Trophoblast cell (in vitro differentiated cells and primary cell): ENCODE measurements at regions not wholly inside any gene's neighbourhood (a gene's known extent, or its start where the extent isn't known, plus 50 kb on each side); places are given as distances from the start of the nearest gene placed in this dataset.

Experiments used
- DNase-seq, 2 donors: peaks; one replicate each; pipeline ENCODE4 v3.0.0-alpha.2; 2016
- H2AFZ ChIP-seq: 2 replicates; pipeline ENCODE4 v1.6.1; 2013; ENCODE audit warnings: low read length, moderate library complexity, mild to moderate bottlenecking; ENCODE audit not compliant: insufficient read depth, poor library complexity
- H2AK5ac ChIP-seq: 2 replicates; pipeline ENCODE4 v1.6.1; 2013; ENCODE audit warnings: mild to moderate bottlenecking, low read length
- H2BK120ac ChIP-seq: 2 replicates; pipeline ENCODE4 v1.6.1; 2013; ENCODE audit warnings: low read length, mild to moderate bottlenecking, moderate library complexity; ENCODE audit not compliant: insufficient read depth, poor library complexity
- H2BK12ac ChIP-seq: 2 replicates; pipeline ENCODE4 v1.6.1; 2013; ENCODE audit warnings: mild to moderate bottlenecking, low read length, moderate library complexity
- H2BK5ac ChIP-seq: 2 replicates; pipeline ENCODE4 v1.6.1; 2013; ENCODE audit warnings: low read length, low read depth, moderate library complexity, mild to moderate bottlenecking; ENCODE audit not compliant: poor library complexity
- H3K14ac ChIP-seq: 2 replicates; pipeline ENCODE4 v1.6.1; 2013; ENCODE audit warnings: mild to moderate bottlenecking, low read length
- H3K18ac ChIP-seq: 2 replicates; pipeline ENCODE4 v1.6.1; 2013; ENCODE audit warnings: mild to moderate bottlenecking, low read length
- H3K23ac ChIP-seq: 2 replicates; pipeline ENCODE4 v1.6.1; 2013; ENCODE audit warnings: low read length
- H3K27ac ChIP-seq: 2 replicates; pipeline ENCODE4 v1.5.1; 2013; ENCODE audit warnings: low read depth, mild to moderate bottlenecking, inconsistent platforms, low read length, moderate library complexity
- H3K27me3 ChIP-seq: 2 replicates; pipeline ENCODE4 v1.6.1; 2013; ENCODE audit warnings: inconsistent platforms, mild to moderate bottlenecking, low read length, moderate library complexity; ENCODE audit not compliant: insufficient read depth
- H3K36me3 ChIP-seq, 2 experiments: 1 replicate in 1 of 2; 2 replicates in 1 of 2; pipeline ENCODE4 v1.6.1; 2013; ENCODE audit warnings: low read length in 2 of 2, mild to moderate bottlenecking in 2 of 2, moderate library complexity in 1 of 2; ENCODE audit not compliant: insufficient read depth in 2 of 2, control insufficient read depth in 1 of 2
- H3K4ac ChIP-seq: 2 replicates; pipeline ENCODE4 v1.6.1; 2013; ENCODE audit warnings: low read depth, mild to moderate bottlenecking, low read length, moderate library complexity
- H3K4me1 ChIP-seq, 2 experiments: 1 replicate in 1 of 2; 2 replicates in 1 of 2; pipeline ENCODE4 v1.6.1; 2013; ENCODE audit warnings: low read length in 2 of 2, mild to moderate bottlenecking in 2 of 2, moderate library complexity in 1 of 2; ENCODE audit not compliant: insufficient read depth in 2 of 2, control insufficient read depth in 1 of 2
- H3K4me2 ChIP-seq: 2 replicates; pipeline ENCODE4 v1.6.1; 2013; ENCODE audit warnings: inconsistent platforms, mild to moderate bottlenecking, low read length, moderate library complexity
- H3K4me3 ChIP-seq: 2 replicates; pipeline ENCODE4 v1.5.1; 2013; ENCODE audit warnings: mild to moderate bottlenecking, low read depth, low read length, inconsistent platforms
- H3K79me1 ChIP-seq: one replicate; pipeline ENCODE4 v1.6.1; 2013; ENCODE audit warnings: low read length
- H3K79me2 ChIP-seq: 2 replicates; pipeline ENCODE4 v1.6.1; 2013; ENCODE audit warnings: low read length, mild to moderate bottlenecking; ENCODE audit not compliant: control insufficient read depth, insufficient read depth, poor library complexity
- H3K9ac ChIP-seq: 2 replicates; pipeline ENCODE4 v1.6.1; 2013; ENCODE audit warnings: mild to moderate bottlenecking, low read length
- H3K9me3 ChIP-seq: 2 replicates; pipeline ENCODE4 v1.6.1; 2013; ENCODE audit warnings: low read depth, mild to moderate bottlenecking, control low read depth, inconsistent platforms, low read length; ENCODE audit not compliant: insufficient read depth
- H4K12ac ChIP-seq: 2 replicates; pipeline ENCODE4 v1.6.1; 2013; ENCODE audit warnings: low read depth, mild to moderate bottlenecking, low read length, moderate library complexity
- H4K8ac ChIP-seq: 2 replicates; pipeline ENCODE4 v1.6.1; 2013; ENCODE audit warnings: low read depth, mild to moderate bottlenecking, low read length, moderate library complexity
- H4K91ac ChIP-seq: one replicate; pipeline ENCODE4 v1.6.1; 2013; ENCODE audit warnings: low read depth, mild to moderate bottlenecking, low read length, moderate library complexity
- WGBS: extraction: QIAGEN DNeasy Blood & Tissue Kit; methylation state at CpG from one replicate; pipeline ENCODE4 v1.1.7; 2013; ENCODE audit warnings: missing lambda C conversion rate; ENCODE audit not compliant: insufficient read length, insufficient coverage; ENCODE audit errors: extremely low coverage; 5-methylcytosine and 5-hydroxymethylcytosine counted together

DNA sequence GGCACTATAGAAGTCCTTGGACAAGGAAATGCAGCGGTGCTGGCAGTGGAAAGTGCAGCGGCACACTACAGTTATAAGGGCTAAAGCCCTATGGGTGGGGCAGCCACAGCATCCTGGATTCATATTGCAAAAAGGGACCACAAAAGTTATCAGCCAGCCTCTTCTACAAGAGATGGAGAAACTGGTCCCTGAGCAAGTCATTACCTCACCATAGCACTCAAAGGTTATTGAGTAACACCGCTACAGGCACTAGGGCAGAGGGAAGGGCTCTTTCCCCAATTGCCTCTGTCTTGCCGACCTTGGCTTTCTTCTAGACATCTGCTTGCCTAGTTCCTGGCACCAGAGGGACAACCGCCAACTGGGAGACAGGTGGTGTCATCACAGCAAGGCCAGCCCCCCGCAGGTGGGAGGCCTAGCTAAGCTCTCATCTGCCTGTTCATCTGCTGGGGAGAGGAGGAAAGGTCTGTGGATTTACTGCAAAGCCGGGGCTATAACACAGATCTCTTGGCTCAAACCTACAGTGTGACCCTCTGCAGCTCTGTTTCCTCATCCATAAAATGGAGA lies 600.0 kb downstream of the BCOR start:
- no peak overlapping the region for H2BK12ac ChIP-seq
- H4K8ac ChIP-seq: no peak overlapping the region
- no peak overlapping the region for H2BK120ac ChIP-seq
- no peaks in the 10 kb centered on the region for H3K4me1 ChIP-seq
- H3K4me2 ChIP-seq: no peak overlapping the region
- no peak overlapping the region for H2AK5ac ChIP-seq
- no peaks in the 10 kb centered on the region for H3K27me3 ChIP-seq
- no CpG with 5 or more reads among the region's 7 CpGs for WGBS
- no peaks in the 10 kb centered on the region for H3K9me3 ChIP-seq
- H3K79me1 ChIP-seq: no peaks in the 10 kb centered on the region
- H3K4ac ChIP-seq: no peak overlapping the region
- H4K91ac ChIP-seq: no peak overlapping the region
- H3K79me2 ChIP-seq: no peaks in the 10 kb centered on the region
- no peak overlapping the region for H2AFZ ChIP-seq
- no peak overlapping the region for H3K14ac ChIP-seq
- no peak overlapping the region for H3K23ac ChIP-seq
- H2BK5ac ChIP-seq: no peak overlapping the region
- H3K36me3 ChIP-seq: no peaks in the 10 kb centered on the region
- H4K12ac ChIP-seq: no peak overlapping the region
- no peak overlapping the region for H3K4me3 ChIP-seq
- H3K18ac ChIP-seq: no peak overlapping the region
- peak; percentile 22 to 52 for DNase-seq
- no peak overlapping the region for H3K27ac ChIP-seq
- no peak overlapping the region for H3K9ac ChIP-seq

DNA sequence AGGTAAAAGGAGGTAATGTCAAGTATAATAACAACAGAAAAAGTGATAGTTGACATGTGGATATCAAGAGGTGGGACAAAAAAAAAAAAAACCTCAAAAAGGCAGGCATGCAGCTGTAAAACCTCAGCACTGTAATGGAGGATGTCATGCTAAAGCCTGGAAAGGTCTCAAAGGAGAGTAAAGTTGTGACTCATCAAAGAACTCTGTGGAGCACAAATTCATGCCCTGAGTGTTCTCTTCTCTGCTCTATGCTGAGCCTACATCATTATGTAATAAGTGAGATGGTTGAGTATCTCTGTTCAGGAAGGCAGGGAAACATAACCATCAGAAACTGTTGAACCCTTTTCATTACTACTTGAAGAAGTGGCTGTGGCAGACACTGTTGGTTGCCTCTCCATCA lies 597.8 kb downstream of the BCOR start:
- Histone ChIP-seq H3K23ac (no peak overlapping the region), H3K18ac (no peak overlapping the region), H3K79me2 (no peaks in the 10 kb centered on the region), H3K4me1 (no peaks in the 10 kb centered on the region), H4K12ac (no peak overlapping the region), H2BK12ac (no peak overlapping the region), H3K4ac (no peak overlapping the region), H3K36me3 (no peaks in the 10 kb centered on the region), H2BK5ac (no peak overlapping the region), H3K4me3 (no peak overlapping the region), H3K14ac (no peak overlapping the region), H2AFZ (no peak overlapping the region), H2AK5ac (no peak overlapping the region), H3K27me3 (no peaks in the 10 kb centered on the region), H3K79me1 (no peaks in the 10 kb centered on the region), H3K4me2 (no peak overlapping the region), H4K8ac (no peak overlapping the region), H3K9me3 (no peaks in the 10 kb centered on the region), H3K27ac (no peak overlapping the region), H4K91ac (no peak overlapping the region), H2BK120ac (no peak overlapping the region), H3K9ac (no peak overlapping the region)
- peak in 1 of 2 donors; percentile 6 for DNase-seq

DNA sequence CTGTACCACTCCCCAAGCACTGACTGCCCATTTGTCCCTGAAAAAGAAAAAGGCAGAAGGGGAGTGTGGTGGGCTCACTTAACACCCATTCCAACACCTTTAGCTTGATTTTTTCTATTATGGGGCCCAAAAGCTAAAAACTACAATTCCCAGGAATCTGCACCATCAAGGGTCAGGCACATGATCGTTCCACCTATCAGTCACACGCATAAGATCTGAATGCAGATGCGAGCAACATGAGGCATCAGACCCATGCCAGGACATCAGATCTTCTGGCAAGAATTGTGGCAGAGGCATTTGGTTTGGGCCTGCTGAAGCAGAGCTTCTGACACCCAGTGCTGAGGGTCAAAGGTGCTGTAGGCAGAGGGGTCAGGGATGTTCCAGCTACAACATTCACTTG lies 595.9 kb downstream of the BCOR start:
- H3K27ac ChIP-seq: no peak overlapping the region
- no peak overlapping the region for H3K14ac ChIP-seq
- H3K9me3 ChIP-seq: no peaks in the 10 kb centered on the region
- no peak overlapping the region for H3K4me3 ChIP-seq
- no peak overlapping the region for H3K23ac ChIP-seq
- H3K4ac ChIP-seq: no peak overlapping the region
- H3K27me3 ChIP-seq: no peaks in the 10 kb centered on the region
- no peak overlapping the region for H2AFZ ChIP-seq
- no peak overlapping the region for H4K12ac ChIP-seq
- H3K9ac ChIP-seq: no peak overlapping the region
- H3K79me2 ChIP-seq: no peaks in the 10 kb centered on the region
- H2AK5ac ChIP-seq: no peak overlapping the region
- no peak overlapping the region for H4K91ac ChIP-seq
- H2BK5ac ChIP-seq: no peak overlapping the region
- H3K4me2 ChIP-seq: no peak overlapping the region
- H3K79me1 ChIP-seq: no peaks in the 10 kb centered on the region
- no peaks in the 10 kb centered on the region for H3K36me3 ChIP-seq
- no peaks in the 10 kb centered on the region for H3K4me1 ChIP-seq
- no peak for DNase-seq
- no peak overlapping the region for H3K18ac ChIP-seq
- WGBS: no CpG with 5 or more reads among the region's 3 CpGs
- no peak overlapping the region for H2BK12ac ChIP-seq
- no peak overlapping the region for H4K8ac ChIP-seq
- H2BK120ac ChIP-seq: no peak overlapping the region

GRCh38 chrX:39502486-39502885 lies 595.3 kb downstream of the BCOR start:
- no peaks in the 10 kb centered on the region for H3K27me3 ChIP-seq
- H2AK5ac ChIP-seq: no peak overlapping the region
- H2BK120ac ChIP-seq: no peak overlapping the region
- no peaks in the 10 kb centered on the region for H3K79me1 ChIP-seq
- H3K4me2 ChIP-seq: no peak overlapping the region
- H3K4me1 ChIP-seq: no peaks in the 10 kb centered on the region
- no peaks in the 10 kb centered on the region for H3K9me3 ChIP-seq
- no peak overlapping the region for H3K14ac ChIP-seq
- DNase-seq: no peak
- H4K12ac ChIP-seq: no peak overlapping the region
- H3K79me2 ChIP-seq: no peaks in the 10 kb centered on the region
- no peak overlapping the region for H3K27ac ChIP-seq
- H2BK5ac ChIP-seq: no peak overlapping the region
- no peak overlapping the region for H4K91ac ChIP-seq
- H3K4ac ChIP-seq: no peak overlapping the region
- H3K9ac ChIP-seq: no peak overlapping the region
- H3K36me3 ChIP-seq: no peaks in the 10 kb centered on the region
- H3K4me3 ChIP-seq: no peak overlapping the region
- WGBS: no CpG with 5 or more reads among the region's 3 CpGs
- H2AFZ ChIP-seq: no peak overlapping the region
- no peak overlapping the region for H2BK12ac ChIP-seq
- H3K23ac ChIP-seq: no peak overlapping the region
- no peak overlapping the region for H4K8ac ChIP-seq
- no peak overlapping the region for H3K18ac ChIP-seq
